ENCODE measurements at regions not wholly inside any gene's neighbourhood (a gene's known extent, or its start where the extent isn't known, plus 50 kb on each side); places are given as distances from the start of the nearest gene placed in this dataset.
A peak's percentile ranks its signal among the peaks of the same experiment; 100 is the strongest.

DNA sequence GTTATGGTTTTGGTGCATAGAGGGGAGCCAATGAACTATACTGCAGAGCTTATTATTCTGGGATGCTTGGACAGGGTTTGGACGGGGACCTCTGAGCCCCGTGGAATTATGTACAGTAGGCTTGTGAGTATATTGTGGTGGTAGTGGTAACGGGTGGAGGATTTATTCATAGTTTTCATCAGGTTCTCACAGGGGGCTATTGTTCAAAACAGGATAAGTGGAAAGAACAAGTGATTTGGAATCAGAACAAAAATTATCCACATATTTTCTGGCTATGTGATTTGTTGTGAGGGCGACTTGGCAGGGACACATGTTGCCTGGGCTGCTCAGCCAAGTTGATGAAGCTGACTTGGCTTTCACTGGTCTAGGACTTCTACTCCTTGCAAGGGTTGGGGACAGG lies 64.6 kb upstream of the ELOVL5 start:
- no peak for DNase-seq (ENCODE audit: low spot score)

DNA sequence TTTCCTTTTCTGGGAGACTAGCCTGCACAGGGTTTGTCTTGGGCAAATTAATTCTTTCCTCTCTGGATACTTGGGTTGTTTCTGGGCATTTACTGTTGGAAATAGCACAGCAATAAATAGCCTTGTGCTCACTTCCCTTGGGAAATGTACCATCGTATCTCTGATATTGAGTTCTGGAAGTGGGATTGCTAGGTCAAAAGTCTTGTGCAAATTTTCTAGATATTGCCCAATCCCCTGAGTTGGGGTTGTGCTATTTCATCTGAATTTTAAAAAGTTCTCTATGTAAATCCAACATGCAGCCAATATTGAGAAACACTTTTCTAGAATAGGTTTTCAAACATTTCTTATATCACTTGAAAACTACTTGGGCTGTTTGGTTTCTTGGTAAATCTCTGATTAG lies 64.0 kb upstream of the ELOVL5 start:
- DNase-seq (ENCODE audit: low spot score) = no peak

DNA sequence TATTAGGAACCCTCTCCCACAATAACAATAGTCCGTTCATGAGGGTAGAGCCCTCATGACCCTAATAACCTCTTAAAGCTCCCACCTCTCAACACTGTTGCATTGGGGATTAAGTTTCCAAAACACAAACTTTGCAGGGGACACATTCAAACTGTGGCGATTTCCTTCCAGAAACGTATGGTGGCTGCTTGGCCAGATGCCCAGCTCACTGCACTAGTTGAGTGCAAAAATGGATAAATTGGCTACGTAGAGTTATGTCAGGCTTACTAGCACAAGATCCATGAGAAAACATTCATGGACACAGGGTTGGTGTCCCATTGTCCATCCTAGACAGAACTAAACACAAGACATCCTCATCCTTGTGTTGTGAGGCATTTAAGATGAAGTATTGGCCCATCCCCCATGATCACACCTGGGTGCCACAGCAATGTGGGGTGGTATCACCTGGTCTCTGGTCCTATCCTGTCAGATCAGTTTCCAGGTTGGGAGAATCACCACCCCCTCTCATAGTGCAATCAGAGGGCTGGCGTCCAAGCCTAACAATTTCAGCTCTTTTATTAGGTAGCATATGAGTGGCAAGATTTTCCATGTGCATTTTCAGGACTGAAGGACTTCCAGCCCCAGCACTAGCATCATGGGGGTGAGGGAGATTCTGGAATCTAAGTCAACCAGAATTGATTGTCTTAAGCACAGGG lies 63.4 kb upstream of the ELOVL5 start:
- DNase-seq (ENCODE audit: low spot score) = no peak

DNA sequence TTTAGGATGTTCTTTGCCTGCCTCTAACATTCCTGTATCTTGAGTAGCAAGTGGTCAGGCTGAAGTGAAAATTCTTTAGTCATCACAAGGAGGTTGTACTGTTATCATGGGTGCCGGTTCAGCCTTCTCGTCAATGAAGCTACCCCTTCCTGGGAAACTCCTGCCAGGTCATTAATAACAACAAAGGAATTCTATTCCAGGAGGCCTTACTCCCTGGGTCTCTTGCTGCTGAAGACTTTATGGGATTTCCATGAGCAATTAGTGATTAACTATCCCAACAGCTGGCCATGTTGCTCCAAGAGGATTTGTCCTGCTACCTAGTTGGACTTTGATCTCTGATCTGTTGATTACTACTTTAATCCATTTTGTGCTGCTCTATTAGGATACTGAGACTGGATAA lies 62.7 kb upstream of the ELOVL5 start:
- no peak for DNase-seq (ENCODE audit: low spot score)

DNA sequence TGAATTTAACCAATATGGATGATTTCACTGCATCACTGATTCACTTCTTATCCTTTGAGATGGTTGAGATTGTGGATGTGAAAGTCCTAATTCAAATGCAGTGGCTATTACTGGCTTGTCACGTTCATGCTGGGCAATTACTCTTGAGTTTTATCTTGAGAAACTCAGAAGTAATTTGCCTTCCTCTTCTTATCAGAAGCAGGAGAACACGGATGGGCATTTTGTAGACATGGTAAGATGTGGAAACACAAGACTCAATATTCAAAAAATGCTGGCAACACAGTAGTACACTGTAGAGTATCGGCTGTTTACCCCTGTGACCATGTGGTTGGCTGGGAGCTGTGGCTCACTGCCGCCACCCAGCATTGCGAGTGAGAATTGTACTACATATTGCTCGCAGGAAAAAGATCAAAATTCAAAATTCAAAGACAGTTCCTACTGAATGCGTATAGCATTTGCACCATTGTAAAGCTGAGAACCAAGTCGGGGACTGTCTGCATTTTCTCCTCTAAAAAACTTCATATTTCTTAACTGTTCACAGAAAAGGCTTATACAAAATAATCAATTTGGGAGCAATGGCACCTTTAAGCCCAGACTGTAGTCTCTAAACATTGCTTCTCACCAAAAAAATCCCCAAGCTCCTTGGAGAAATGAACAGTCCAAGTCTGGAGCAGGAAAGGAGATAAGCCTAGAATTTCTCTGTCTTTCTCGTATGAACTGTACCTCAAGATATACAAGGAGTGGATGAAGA lies 61.9 kb upstream of the ELOVL5 start:
- peak; percentile 36 for DNase-seq (ENCODE audit: low spot score)

DNA sequence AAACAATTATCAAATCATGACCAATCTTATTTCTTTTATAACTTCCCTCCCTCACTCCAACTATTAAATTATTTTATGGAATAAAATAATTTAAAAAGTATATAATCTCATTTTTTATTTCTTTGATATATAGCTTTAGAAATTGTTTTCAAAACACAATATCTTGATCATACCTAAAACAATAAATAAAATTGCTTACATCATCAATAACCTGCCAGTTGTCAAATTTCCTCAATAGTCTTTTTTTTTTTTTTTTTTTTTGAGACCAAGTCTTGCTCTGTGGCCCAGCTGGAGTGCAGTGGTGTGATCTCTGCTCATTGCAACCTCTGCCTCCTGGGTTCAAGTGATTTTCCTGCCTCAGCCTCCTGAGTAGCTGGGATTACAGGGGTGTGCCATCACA lies 60.1 kb upstream of the ELOVL5 start:
- DNase-seq (ENCODE audit: low spot score) = no peak

DNA sequence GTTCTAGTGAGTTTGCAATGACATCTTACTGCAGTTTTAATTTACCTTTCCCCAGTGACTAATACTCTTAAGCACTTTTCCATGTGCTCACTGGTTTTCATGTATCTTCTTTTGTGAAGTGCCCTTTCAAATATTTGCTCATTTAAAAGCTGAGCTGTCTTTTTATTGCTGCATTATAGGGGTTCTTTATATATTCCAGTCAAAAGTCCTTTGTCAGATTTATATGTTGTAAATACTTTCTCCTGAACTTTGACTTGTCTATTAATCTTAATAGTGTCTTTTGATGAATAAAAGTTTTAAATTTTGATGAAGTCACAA lies 50.2 kb upstream of the ELOVL5 start:
- DNase-seq (ENCODE audit: low spot score) = no peak

DNA sequence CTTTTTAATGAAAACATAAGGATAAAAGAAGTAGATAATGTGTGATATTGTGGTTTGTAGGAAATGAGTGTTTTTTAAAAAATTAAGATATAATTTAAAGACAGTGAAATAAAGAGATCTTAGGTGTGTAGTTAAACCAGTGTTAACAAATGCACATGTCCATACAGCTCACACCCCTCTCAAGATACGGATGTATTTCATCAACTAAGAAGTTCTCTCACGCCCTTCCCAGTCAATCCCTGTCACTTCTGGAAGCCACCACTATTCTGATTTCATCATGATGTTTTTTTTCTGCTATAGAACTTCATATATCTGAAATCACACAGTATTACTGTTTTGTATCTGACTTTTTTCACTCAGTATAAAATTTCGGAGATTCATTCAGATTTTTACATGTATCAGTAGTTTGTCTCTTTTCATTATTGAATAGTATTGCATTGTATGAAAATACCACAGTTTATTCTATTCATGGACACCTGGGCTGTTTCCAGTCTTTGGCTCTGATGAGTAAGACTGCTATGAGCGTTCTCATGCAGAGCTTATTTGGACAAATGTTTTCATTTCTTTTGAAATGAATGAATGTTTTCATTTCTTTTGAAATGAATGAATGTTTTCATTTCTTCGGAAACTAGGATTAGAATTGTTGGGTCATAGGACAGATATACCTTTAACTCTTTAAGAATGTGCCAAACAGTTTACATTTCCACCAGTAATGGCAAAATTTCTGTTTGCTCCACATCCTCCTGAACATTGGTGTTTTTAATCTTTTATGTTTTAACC lies 49.7 kb upstream of the ELOVL5 start:
- DNase-seq (ENCODE audit: low spot score) = no peak

Data from cerebellar cortex (tissue), 1 donor.